Prostate gland (tissue), 2 donors: ENCODE measurements at regions not wholly inside any gene's neighbourhood (a gene's known extent, or its start where the extent isn't known, plus 50 kb on each side); places are given as distances from the start of the nearest gene placed in this dataset.
A peak's percentile ranks its signal among the peaks of the same experiment; 100 is the strongest.
"Not testable (repeated sequence)": the region's sequence is repeated elsewhere in the genome, so short reads cannot be mapped to it uniquely, and the experiment has no call there.

ENCODE experiments used
- DNase-seq: peaks from one replicate; pipeline ENCODE4 v3.0.0-alpha.2; 2019; ENCODE audit warnings: low spot score
- H3K27ac ChIP-seq, 2 donors: fragments of 200-600 bp; sonication (generic); 2 replicates each; pipeline ENCODE4 v1.5.1; 2017 to 2019
- H3K27me3 ChIP-seq: fragments of 200-600 bp; sonication (generic); replicated peaks from 2 replicates; pipeline ENCODE4 v1.5.1; 2019; ENCODE audit not compliant: insufficient read depth
- H3K36me3 ChIP-seq, 2 donors: fragments of 200-600 bp; sonication (generic); 1 replicate in 1 of 2; 2 replicates in 1 of 2; pipeline versions ENCODE4 v1.5.1 to v1.8.1; 2017 to 2019
- H3K4me1 ChIP-seq: fragments of 200-600 bp; sonication (generic); replicated peaks from 2 replicates; pipeline ENCODE4 v1.5.1; 2019
- H3K4me3 ChIP-seq, 2 donors: fragments of 200-600 bp; sonication (generic); 2 replicates each; pipeline ENCODE4 v1.5.1; 2017 to 2019
- H3K9me3 ChIP-seq: fragments of 200-600 bp; sonication (generic); 2 replicates; pipeline ENCODE4 v1.5.1; 2017
- POLR2A ChIP-seq: fragments of 450-650 bp; IDR thresholded peaks from one replicate; pipeline ENCODE4 v1.6.1; 2016; ENCODE audit warnings: antibody characterized with exemption, mild to moderate bottlenecking
- POLR2AphosphoS5 ChIP-seq: sonication (generic); formaldehyde crosslinking; IDR thresholded peaks from one replicate; pipeline ENCODE4 v1.6.1; 2017; ENCODE audit warnings: antibody characterized with exemption
- WGBS: methylation state at CpG from one replicate; pipeline ENCODE4 v1.1.5; 2018; 5-methylcytosine and 5-hydroxymethylcytosine counted together
- intact Hi-C: fragments of 100-400 bp; cut with DNase I; formaldehyde crosslinking; loops from one replicate; pipeline ENCODE4 v1.14.2; 2022
- TF ChIP-seq, protein P1 (sequence below), 4 experiments: fragments of 200-600 bp in 2 of 4; fragments of 450-650 bp in 2 of 4; sonication (generic) in 2 of 4; IDR thresholded peaks; 1 replicate in 3 of 4; 2 replicates in 1 of 4; pipeline ENCODE4 v1.5.1; 2016 to 2019; ENCODE audit warnings: antibody characterized with exemption in 4 of 4, mild to moderate bottlenecking in 2 of 4, moderate library complexity in 2 of 4

DNA sequence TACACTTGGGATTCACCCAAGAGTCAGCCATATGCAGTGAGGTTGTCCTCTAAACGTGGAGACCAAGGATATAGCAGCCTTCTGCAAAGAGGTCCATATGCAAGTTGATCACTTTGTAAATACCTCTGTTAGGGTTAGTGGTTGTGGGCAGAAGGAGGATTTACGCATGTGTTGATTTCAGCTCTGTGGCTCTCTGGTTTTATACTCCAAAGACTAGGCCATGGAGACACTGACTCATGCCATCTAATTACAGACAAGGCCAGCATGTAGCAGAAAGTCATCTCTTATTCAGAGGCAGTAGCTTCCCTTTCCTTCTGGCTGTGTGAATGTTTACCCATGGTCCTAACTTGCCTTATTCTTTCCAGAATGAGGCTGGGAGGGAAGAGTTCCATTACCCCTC is 140.9 kb upstream of the GOLGA6L4 start:
- H3K9me3 ChIP-seq, H3K36me3 ChIP-seq, H3K4me1 ChIP-seq, DNase-seq, H3K27me3 ChIP-seq, intact Hi-C loops, H3K27ac ChIP-seq, H3K4me3 ChIP-seq: not testable (repeated sequence)
- 82% methylated on average over 2 of the region's 2 CpGs for WGBS

DNA sequence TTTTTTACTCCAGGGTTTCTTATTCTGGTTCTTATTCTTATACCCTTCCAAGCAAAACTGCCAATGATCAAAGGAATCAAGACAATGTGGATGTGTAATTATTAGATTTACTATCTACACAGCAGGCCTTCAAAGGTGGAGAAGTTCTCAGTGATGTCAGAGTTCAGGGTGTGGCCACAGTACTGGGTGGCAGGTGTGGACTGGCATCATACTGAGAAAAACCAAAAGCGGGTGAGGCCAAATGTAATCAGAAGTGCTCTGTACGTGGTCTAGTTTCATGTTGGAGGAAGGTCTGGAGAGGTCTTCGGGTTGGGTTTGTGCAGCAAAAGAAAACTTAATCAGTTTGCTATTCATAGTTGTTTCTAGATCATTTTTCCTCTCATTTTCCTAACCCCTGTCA is 138.5 kb upstream of the GOLGA6L4 start:
- H3K36me3 ChIP-seq, H3K4me1 ChIP-seq, H3K9me3 ChIP-seq, DNase-seq, intact Hi-C loops, H3K27ac ChIP-seq, H3K27me3 ChIP-seq, H3K4me3 ChIP-seq: not testable (repeated sequence)
- WGBS, result 86% methylated on average over 3 of the region's 3 CpGs

DNA sequence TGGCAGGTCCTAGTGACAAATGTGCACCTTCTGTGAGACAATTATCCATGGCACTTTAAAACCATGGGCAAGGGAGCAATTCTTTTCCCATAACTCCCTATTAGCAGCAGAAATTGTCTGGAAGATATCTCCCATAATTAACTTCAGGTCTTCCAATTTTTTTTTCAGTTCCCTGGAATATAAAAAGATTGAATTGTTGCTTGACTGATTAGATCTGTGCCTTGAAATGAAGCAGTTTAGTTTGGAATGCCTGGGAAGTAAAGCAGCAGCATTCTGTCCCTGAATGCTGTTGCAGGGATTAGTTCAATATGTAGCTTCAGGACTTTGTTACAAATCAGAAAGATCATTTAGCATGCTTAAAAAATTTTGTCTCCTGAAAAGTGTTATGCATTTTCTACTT is 137.0 kb upstream of the GOLGA6L4 start:
- Histone ChIP-seq H3K27ac (no peak overlapping the region), H3K4me3 (no peak overlapping the region), H3K9me3 (no peaks in the 10 kb centered on the region), H3K4me1 (no peaks in the 10 kb centered on the region), H3K36me3 (no peaks in the 10 kb centered on the region), H3K27me3 (no peaks in the 10 kb centered on the region)
- DNase-seq, result no peak
- intact Hi-C loops, result no loop called here
- TF ChIP-seq, protein P1, sequence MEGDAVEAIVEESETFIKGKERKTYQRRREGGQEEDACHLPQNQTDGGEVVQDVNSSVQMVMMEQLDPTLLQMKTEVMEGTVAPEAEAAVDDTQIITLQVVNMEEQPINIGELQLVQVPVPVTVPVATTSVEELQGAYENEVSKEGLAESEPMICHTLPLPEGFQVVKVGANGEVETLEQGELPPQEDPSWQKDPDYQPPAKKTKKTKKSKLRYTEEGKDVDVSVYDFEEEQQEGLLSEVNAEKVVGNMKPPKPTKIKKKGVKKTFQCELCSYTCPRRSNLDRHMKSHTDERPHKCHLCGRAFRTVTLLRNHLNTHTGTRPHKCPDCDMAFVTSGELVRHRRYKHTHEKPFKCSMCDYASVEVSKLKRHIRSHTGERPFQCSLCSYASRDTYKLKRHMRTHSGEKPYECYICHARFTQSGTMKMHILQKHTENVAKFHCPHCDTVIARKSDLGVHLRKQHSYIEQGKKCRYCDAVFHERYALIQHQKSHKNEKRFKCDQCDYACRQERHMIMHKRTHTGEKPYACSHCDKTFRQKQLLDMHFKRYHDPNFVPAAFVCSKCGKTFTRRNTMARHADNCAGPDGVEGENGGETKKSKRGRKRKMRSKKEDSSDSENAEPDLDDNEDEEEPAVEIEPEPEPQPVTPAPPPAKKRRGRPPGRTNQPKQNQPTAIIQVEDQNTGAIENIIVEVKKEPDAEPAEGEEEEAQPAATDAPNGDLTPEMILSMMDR (IDR thresholded peaks at IDR 0.05), result no peak
- TF ChIP-seq POLR2AphosphoS5 (no peak), POLR2A (no peak)

DNA sequence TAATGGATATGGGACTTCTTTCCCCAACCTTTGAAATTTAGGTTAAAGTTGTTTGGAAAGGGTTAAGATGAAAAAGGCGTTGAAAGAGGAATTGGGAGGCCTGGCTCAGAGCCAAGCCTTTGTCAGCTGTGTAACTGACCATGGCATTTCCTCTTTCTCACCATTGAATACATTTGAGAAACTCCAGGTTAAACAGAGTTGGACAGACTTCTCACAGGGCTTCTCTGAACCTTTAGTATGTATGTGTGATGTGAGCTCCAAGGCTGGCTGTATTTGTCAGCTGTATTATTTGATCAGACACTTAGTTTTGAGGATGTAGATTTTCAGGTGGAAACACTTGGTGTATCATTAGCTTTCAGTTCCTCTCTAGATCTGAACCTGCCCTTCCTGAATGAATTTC is 136.4 kb upstream of the GOLGA6L4 start:
- Histone ChIP-seq H3K9me3 (no peaks in the 10 kb centered on the region), H3K4me1 (no peaks in the 10 kb centered on the region), H3K4me3 (no peak overlapping the region), H3K27ac (no peak overlapping the region), H3K27me3 (no peaks in the 10 kb centered on the region), H3K36me3 (no peaks in the 10 kb centered on the region)
- TF ChIP-seq POLR2A, result no peak
- no peak for DNase-seq
- 4% methylated on average over 1 of the region's 1 CpG for WGBS
- intact Hi-C loops, result no loop called here

DNA sequence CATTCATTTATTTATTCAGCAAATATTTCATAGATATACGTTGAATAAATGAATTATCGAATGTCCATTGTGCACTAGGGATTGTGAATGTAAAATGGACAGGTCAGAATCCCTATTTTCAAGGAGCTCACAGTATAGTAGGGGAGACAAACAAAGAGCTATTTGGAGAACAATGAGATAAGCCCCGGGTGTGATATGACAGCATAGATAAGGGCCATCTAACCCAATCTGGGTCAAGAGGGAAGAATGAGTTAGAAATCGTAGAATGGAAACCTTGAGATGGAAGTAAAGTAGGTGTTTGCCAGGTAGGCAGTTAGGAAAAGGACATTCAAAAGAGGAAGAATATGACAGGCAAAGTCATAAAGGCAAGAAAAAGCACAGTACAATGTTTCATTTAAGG is 132.2 kb upstream of the GOLGA6L4 start:
- H3K36me3 ChIP-seq, result no peaks in the 10 kb centered on the region
- intact Hi-C loops, result no loop called here
- H3K27ac ChIP-seq, result no peak overlapping the region
- WGBS, result 83% methylated on average over 4 of the region's 4 CpGs
- TF ChIP-seq, protein P1 (IDR thresholded peaks at IDR 0.05), result no peak
- TF ChIP-seq POLR2AphosphoS5, result no peak
- no peak for TF ChIP-seq POLR2A
- no peaks in the 10 kb centered on the region for H3K9me3 ChIP-seq
- no peak for DNase-seq
- H3K4me1 ChIP-seq, result no peaks in the 10 kb centered on the region
- H3K4me3 ChIP-seq, result no peak overlapping the region
- H3K27me3 ChIP-seq, result no peaks in the 10 kb centered on the region

DNA sequence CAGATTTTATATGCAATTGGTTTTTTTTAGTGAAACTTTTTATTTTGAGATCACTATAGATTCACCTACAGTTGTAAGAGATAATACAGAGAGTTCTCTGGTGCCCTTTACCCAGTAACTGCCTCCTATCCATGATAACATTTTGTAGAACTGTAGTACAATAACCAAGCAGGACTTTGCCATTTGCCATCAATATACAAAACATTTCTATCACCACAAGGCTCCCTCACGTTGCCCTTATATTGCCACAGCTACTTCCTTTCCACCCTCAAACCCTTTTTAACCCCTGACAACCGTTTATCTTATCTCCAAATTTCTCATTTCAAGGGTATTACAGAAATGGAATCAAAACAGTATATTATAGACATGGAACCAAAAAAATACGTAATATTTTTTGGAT is 130.7 kb upstream of the GOLGA6L4 start:
- TF ChIP-seq, protein P1 (IDR thresholded peaks at IDR 0.05), result no peak
- TF ChIP-seq POLR2AphosphoS5 (no peak), POLR2A (no peak)
- no peak for DNase-seq
- Histone ChIP-seq H3K36me3 (no peaks in the 10 kb centered on the region), H3K4me1 (no peaks in the 10 kb centered on the region), H3K9me3 (no peaks in the 10 kb centered on the region), H3K4me3 (no peak overlapping the region), H3K27me3 (no peaks in the 10 kb centered on the region), H3K27ac (no peak overlapping the region)
- intact Hi-C loops, result no loop called here
- 80% methylated on average over 3 of the region's 3 CpGs for WGBS

DNA sequence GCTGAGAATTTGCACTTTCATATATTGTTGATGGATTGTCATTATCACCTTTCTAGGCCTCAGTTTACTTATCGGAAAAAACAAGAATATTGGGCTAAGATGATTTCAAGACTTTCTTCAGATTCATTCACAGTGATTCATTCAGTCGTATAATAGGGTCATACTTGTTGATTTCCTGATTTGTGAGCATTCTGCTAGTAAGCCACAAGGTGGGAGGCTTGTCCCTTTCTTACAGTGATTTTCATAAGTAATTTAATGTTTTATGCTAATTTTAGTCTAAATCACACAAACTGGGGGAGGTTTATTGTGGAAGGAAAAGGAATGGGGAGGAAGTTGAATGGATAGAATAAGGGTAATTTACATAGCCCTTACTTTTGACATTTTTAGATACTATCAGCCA is 126.8 kb upstream of the GOLGA6L4 start:
- no peak for DNase-seq
- Histone ChIP-seq H3K27me3 (no peaks in the 10 kb centered on the region), H3K27ac (no peak overlapping the region), H3K4me3 (no peak overlapping the region), H3K4me1 (no peaks in the 10 kb centered on the region), H3K36me3 (no peaks in the 10 kb centered on the region), H3K9me3 (no peaks in the 10 kb centered on the region)
- TF ChIP-seq, protein P1 (IDR thresholded peaks at IDR 0.05), result peak in 1 of 4 experiments; percentile 25
- TF ChIP-seq POLR2A, result no peak
- no peak for TF ChIP-seq POLR2AphosphoS5
- WGBS, result 66% methylated on average over 2 of the region's 2 CpGs
- intact Hi-C loops, result no loop called here
